ENCODE measurements at regions not wholly inside any gene's neighbourhood (a gene's known extent, or its start where the extent isn't known, plus 50 kb on each side); places are given as distances from the start of the nearest gene placed in this dataset.

GRCh38 chr1:147077081-147077480 lies 95.2 kb downstream of the PRKAB2 start:
- Histone ChIP-seq H3K27ac (replicated peaks) (no peak overlapping the region), H3K4me3 (replicated peaks; ENCODE audit: insufficient read depth, low read length) (no peak overlapping the region), H3K27me3 (ENCODE audit: insufficient read depth, poor library complexity, severe bottlenecking) (peaks cover 76% of the 10 kb centered on the region)
- DNase-seq (ENCODE audit: low read depth in 1 of 2, low spot score in 1 of 2), result no peak
- TF ChIP-seq CTCF (IDR thresholded peaks at IDR 0.05; ENCODE audit: insufficient read depth, low read length) (no peak), SPI1 (IDR thresholded peaks at IDR 0.05; ENCODE audit: borderline replicate concordance, low read depth) (no peak), REST (IDR thresholded peaks at IDR 0.05; ENCODE audit: insufficient replicate concordance, low read depth) (no peak), GABPA (IDR thresholded peaks at IDR 0.05; ENCODE audit: low read depth) (no peak), POLR2AphosphoS5 (IDR thresholded peaks at IDR 0.05; ENCODE audit: low read depth) (no peak)

- Histone ChIP-seq H3K27me3 (ENCODE audit: insufficient read depth, poor library complexity, severe bottlenecking) (peaks cover 75% of the 10 kb centered on the region), H3K27ac (replicated peaks) (no peak overlapping the region), H3K4me3 (replicated peaks; ENCODE audit: insufficient read depth, low read length) (no peak overlapping the region)
- TF ChIP-seq SPI1 (IDR thresholded peaks at IDR 0.05; ENCODE audit: borderline replicate concordance, low read depth), result no peak
- no peak for TF ChIP-seq REST (IDR thresholded peaks at IDR 0.05; ENCODE audit: insufficient replicate concordance, low read depth)
- TF ChIP-seq GABPA (IDR thresholded peaks at IDR 0.05; ENCODE audit: low read depth), result no peak
- no peak for TF ChIP-seq CTCF (IDR thresholded peaks at IDR 0.05; ENCODE audit: insufficient read depth, low read length)
- no peak for TF ChIP-seq POLR2AphosphoS5 (IDR thresholded peaks at IDR 0.05; ENCODE audit: low read depth)
- no peak for DNase-seq (ENCODE audit: low read depth in 1 of 2, low spot score in 1 of 2)
These were observed 95.8 kb downstream of the PRKAB2 start for GRCh38 chr1:147076442-147076841.

DNA sequence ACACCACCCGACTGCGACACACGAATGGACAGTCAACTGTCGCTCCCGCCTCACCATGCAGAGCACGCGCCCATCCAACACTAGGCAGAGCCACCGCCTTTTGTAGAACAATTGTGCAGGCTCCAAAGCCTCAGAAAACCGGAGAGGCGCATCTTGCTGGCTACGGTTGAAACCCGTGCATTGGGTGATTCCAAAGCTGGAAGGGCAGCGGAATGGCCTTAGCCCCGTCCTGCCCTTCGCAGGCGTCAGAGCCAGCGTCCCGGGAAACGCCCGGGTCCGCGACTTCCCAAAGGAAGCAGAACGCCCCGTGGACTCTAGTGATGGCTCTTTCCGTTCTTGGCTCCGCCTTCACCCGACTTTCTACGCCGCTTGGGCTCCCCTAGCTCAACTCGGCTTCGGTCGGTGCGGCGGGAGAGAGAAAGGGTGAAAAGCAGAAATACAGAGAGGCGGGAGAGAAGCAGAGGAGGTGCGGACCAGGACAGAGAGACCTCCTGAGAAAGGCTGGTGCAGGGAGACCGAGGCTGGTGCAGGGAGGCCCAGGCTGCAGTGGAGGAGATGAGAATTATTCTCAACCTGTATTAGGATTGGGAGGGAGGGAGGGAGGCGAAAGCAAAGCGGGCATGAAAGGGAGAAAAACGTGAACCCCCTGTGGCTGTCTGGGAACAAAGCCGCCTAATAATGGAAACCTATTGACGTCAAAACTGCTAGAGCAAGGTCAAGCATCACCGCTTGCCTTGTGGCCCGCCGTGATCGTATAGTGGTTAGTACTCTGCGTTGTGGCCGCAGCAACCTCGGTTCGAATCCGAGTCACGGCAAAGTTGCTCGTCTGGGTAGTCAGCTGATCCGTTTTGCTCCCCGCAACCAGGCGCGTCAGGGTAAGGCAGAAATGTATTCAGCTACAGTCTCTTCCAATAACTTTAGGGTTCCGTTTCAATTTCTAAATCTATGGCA lies 99.5 kb downstream of the PRKAB2 start:
- TF ChIP-seq REST (IDR thresholded peaks at IDR 0.05; ENCODE audit: insufficient replicate concordance, low read depth), result no peak
- no peak for TF ChIP-seq GABPA (IDR thresholded peaks at IDR 0.05; ENCODE audit: low read depth)
- no peak for TF ChIP-seq POLR2AphosphoS5 (IDR thresholded peaks at IDR 0.05; ENCODE audit: low read depth)
- TF ChIP-seq SPI1 (IDR thresholded peaks at IDR 0.05; ENCODE audit: borderline replicate concordance, low read depth), result no peak
- TF ChIP-seq CTCF (IDR thresholded peaks at IDR 0.05; ENCODE audit: insufficient read depth, low read length), result no peak
- Histone ChIP-seq H3K27me3 (ENCODE audit: insufficient read depth, poor library complexity, severe bottlenecking) (peaks cover 44% of the 10 kb centered on the region), H3K27ac (replicated peaks) (no peak overlapping the region), H3K4me3 (replicated peaks; ENCODE audit: insufficient read depth, low read length) (no peak overlapping the region)
- DNase-seq (ENCODE audit: low read depth in 1 of 2, low spot score in 1 of 2), result no peak
